ENCODE measurements at regions not wholly inside any gene's neighbourhood (a gene's known extent, or its start where the extent isn't known, plus 50 kb on each side); places are given as distances from the start of the nearest gene placed in this dataset.
"Not testable (repeated sequence)": the region's sequence is repeated elsewhere in the genome, so short reads cannot be mapped to it uniquely, and the experiment has no call there.

GRCh38 chr3:155995525-155996370 lies 124.6 kb upstream of the KCNAB1 start:
- no peak for FAIRE-seq
- peak in 1 of 2 donors; percentile 22 for DNase-seq (ENCODE audit: low spot score in 2 of 2)

- no peak for FAIRE-seq
- no peak for DNase-seq (ENCODE audit: low spot score in 2 of 2)
Measured at GRCh38 chr3:155996882-155997281, 123.5 kb upstream of the KCNAB1 start.

- FAIRE-seq; DNase-seq (ENCODE audit: low spot score in 2 of 2): not testable (repeated sequence)
Measured at GRCh38 chr3:155998173-155998572, 122.2 kb upstream of the KCNAB1 start.

DNA sequence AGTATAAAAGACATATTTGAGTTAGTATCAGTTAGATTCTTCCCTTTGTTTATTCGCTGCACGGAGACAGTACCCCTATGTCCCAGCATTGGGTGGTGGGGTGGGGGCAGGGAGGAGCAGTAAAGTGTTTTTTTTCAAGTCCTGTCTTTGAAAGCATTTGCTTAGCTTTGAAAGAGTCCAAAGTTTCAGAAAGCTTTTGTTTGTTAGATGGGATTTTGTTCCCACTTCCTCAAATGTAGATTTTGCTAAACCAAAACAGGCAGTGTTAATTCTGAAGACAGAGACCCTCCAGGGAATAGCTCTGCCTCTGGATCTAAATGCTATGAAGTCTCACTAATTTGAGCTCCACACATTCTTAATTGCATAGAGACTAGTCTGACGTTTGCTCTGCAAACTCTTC lies 114.6 kb upstream of the KCNAB1 start:
- no peak for FAIRE-seq
- DNase-seq (ENCODE audit: low spot score in 2 of 2) = no peak

- peak; percentile 37 for FAIRE-seq
- DNase-seq (ENCODE audit: low spot score in 2 of 2) = no peak
Measured at GRCh38 chr3:156010829-156011228, 109.5 kb upstream of the KCNAB1 start.

- no peak for DNase-seq (ENCODE audit: low spot score in 2 of 2)
- no peak for FAIRE-seq
Measured at GRCh38 chr3:156014489-156014888, 105.9 kb upstream of the KCNAB1 start.

DNA sequence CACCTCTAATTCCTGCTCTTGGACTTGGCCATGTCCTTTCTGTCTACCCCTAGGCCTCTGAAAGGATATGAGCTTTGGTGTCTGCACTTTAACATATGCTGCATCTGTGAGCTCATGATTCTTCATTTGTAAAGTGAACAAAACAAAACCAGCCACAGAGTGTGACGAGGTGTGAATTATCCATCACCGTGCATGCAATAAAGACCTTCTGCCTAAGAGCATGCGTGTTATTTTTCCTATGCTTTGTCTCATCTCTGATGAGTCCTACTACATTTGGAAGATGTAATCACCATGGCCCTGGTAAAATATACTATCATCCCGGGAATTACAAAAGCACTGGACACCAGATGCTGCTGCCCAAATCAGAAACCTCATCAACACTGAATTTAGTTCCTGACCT lies 103.5 kb upstream of the KCNAB1 start:
- FAIRE-seq = no peak
- DNase-seq (ENCODE audit: low spot score in 2 of 2) = no peak

DNA sequence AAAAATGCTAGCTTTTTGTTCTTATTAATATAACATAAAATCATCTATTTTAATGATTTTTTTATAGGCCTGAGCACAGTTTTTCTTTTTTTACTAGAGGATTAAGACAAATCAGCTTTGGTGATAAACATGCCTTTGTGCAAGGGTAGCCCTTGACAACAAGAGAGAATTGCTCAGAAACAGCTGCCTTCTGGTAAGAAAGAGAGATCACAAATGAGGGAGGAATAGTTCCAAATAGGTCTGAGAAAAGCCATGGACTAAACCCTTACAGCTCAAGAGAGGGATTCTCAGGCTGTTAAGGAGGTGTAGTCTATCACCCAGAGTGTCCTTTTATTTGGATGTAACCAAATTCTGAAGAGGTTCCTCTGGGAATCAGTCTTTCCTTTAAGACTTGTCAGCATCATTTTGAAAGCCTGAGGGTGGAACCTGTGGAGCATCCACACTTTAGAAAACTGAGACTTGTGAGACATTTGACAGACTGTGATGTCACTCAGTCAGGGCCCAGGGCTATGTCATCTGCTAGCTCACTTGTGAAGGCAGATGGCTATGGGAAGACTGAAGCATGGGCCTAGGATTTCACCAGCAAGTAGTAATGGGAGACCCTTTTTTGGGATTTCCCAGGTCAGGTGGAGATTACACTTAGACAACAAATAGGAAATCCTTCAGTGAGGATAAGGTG lies 102.9 kb upstream of the KCNAB1 start:
- DNase-seq (ENCODE audit: low spot score in 2 of 2) = no peak

GRCh38 chr3:156024904-156025533 lies 95.4 kb upstream of the KCNAB1 start:
- FAIRE-seq = no peak
- no peak for DNase-seq (ENCODE audit: low spot score in 2 of 2)

More for the DNA sequence above, 102.9 kb upstream of the KCNAB1 start:
- FAIRE-seq = no peak

DNA sequence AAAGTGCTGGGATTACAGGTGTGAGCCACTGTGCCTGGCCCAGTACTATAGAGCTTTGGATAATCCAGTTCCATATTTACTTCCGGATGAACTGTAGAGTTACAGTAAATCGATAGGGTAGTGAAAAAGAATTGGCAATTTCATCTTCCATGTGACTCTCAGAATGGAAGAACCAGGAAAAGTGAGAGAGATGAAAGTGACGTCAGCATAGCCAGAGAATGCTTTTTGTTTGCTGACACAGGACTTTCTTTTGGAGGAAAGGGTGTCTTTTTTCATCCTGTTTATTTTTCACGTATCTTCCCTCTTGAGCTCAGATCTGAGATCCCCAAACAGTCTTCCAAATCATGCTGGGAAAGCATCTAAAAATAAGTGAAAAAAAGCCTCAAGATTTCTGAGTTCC lies 91.2 kb upstream of the KCNAB1 start:
- DNase-seq (ENCODE audit: low spot score in 2 of 2) (no peak), FAIRE-seq (no peak)

DNA sequence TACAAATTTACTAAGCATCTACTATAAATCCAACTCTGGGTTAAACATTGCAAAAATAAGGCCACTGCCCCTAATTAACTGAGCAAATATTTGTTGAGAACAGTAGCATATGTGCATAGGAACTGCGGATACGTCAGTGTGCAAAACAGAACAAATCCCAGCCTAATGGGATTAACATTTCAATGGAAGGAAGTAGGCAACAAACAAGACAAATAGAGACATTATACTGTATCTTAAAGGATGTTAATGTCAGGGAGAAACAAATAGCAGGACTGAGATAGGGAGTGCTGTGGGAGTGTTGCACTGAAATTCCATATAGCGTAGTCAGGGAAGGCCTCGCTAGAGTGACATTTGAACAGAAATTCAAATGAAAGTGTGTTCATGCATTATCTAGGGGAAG lies 89.7 kb upstream of the KCNAB1 start:
- FAIRE-seq = no peak

DNA sequence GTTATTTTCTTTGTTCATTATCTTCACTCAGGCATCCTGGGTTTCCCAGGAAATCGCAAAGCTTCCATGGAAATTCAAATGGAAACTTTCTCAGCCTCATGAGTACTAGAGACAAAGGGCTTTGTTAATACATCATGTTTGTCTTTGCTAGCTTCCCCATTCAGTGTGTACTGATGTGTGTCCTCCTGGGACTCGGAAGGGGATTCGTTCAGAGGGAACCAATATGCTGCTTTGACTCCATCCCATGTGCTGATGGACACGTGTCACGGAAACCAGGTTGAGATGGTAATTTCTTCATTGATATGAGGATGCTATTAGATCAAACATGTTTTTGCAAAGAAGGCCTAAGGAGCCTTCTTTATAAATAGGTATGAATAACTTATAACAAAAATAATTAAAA lies 87.0 kb upstream of the KCNAB1 start:
- no peak for FAIRE-seq
- no peak for DNase-seq (ENCODE audit: low spot score in 2 of 2)

More for the DNA sequence above, 89.7 kb upstream of the KCNAB1 start:
- no peak for DNase-seq (ENCODE audit: low spot score in 2 of 2)

GRCh38 chr3:156035158-156035557 lies 85.2 kb upstream of the KCNAB1 start:
- DNase-seq (ENCODE audit: low spot score in 2 of 2) = no peak
- no peak for FAIRE-seq

DNA sequence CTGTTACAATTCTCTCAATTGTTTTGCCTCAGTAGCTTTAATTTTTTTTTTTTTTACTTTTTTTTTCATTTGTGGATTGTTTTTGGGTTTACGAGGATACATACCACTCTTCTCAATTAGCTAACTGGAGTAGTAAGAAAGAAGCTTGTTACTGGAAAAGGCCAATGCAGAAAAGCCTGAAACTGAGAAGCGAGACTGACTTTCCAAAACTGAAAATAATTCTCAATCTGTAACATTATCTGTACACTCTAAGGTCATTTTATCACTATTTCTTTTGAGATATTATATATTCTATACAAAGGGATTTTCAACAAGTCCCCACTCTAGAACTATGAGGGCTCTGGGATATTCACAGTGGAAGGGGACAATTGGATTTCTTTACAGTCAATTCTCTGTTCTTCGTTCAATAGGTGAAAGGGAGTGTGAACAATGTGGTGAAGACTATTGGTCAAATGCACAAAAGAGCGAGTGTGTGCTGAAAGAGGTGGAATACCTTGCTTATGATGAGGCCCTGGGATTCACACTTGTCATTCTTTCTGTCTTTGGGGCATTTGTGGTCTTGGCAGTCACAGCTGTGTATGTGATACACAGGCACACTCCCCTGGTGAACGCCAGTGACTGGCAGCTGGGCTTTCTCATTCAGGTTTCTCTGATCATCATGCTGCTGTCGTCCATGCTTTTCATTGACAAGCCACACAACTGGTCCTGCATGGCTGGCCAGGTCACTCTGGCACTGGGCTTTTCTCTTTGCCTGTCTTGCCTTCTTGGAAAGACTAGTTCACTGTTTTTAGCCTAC lies 83.9 kb upstream of the KCNAB1 start:
- FAIRE-seq (no peak), DNase-seq (ENCODE audit: low spot score in 2 of 2) (no peak)

DNA sequence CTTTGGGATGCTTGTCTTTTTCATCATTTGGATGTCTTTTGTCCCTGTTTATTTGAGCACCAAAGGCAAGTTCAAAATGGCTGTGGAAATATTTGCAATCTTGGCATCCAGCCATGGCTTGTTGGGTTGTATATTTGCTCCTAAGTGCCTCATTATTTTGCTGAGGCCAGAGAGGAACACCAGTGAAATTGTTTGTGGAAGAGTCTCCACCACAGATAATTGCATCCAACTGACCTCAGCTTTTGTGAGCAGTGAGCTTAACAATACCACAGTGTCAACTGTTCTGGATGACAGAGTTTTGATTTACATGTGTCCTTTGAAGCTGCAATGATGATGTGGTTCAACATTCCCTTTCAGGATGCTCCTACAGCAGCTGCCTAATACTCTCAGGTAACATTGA lies 83.0 kb upstream of the KCNAB1 start:
- DNase-seq (ENCODE audit: low spot score in 2 of 2) = no peak
- no peak for FAIRE-seq

- no peak for DNase-seq (ENCODE audit: low spot score in 2 of 2)
- peak; percentile 52 for FAIRE-seq
Measured at GRCh38 chr3:156038869-156039268, 81.5 kb upstream of the KCNAB1 start.

- no peak for DNase-seq (ENCODE audit: low spot score in 2 of 2)
Measured at GRCh38 chr3:156040041-156040440, 80.3 kb upstream of the KCNAB1 start.

DNA sequence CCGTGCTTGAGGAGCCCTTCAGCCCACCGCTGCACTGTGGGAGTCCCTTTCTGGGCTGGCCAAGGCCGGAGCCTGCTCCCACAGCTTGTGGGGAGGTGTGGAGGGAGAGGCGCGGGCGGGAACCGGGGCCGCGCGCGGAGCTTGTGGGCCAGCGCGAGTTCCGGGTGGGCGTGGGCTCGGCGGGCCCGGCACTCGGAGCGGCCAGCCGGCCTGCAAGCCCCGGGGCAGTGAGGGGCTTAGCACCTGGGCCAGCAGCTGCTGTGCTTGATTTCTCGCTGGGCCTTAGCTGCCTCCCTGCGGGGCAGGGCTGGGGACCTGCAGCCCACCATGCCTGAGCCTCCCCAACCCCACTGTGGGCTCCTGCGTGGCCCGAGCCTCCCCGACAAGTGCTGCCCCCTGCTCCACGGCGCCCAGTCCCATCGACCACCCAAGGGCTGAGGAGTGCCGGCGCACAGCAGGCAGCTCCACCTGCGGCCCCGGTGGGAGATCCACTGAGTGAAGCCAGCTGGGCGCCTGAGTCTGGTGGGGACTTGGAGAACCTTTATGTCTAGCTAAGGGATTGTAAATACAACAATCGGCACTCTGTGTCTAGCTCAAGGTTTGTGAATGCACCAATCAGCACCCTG lies 79.0 kb upstream of the KCNAB1 start:
- FAIRE-seq; DNase-seq (ENCODE audit: low spot score in 2 of 2): not testable (repeated sequence)

More at GRCh38 chr3:156040041-156040440, 80.3 kb upstream of the KCNAB1 start:
- FAIRE-seq = no peak

DNA sequence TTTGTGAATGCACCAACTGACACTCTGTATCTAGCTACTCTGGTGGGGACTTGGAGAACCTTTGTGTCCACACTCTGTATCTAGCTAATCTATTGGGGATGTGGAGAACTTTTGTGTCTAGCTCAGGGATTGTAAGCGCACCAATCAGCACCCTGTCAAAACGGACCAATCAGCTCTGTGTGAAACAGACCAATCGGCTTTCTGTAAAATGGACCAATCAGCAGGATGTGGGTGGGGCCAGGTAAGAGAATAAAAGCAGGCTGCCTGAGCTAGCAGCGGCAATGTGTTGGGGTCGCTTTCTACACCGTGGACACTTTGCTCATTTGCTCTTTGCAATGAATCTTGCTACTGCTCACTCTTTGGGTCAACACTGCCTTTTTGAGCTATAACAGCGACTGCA lies 78.5 kb upstream of the KCNAB1 start:
- not testable (repeated sequence) for FAIRE-seq

More for the DNA sequence above, 78.5 kb upstream of the KCNAB1 start:
- DNase-seq (ENCODE audit: low spot score in 2 of 2) = not testable (repeated sequence)
